Loucy (cell line): ENCODE measurements at regions not wholly inside any gene's neighbourhood (a gene's known extent, or its start where the extent isn't known, plus 50 kb on each side); places are given as distances from the start of the nearest gene placed in this dataset.

Experiments used
- H2AFZ ChIP-seq: fragments of 200-600 bp; sonication (generic); 2 replicates; pipeline ENCODE4 v1.6.0; 2016; ENCODE audit warnings: antibody characterized with exemption, mild to moderate bottlenecking, low read length, moderate library complexity
- H3F3A ChIP-seq: fragments of 200-600 bp; 2 replicates; pipeline ENCODE4 v1.6.0; 2016; ENCODE audit warnings: antibody characterized with exemption, low read depth, mild to moderate bottlenecking
- H3K27me3 ChIP-seq: fragments of 200-600 bp; sonication (generic); 2 replicates; pipeline ENCODE4 v1.6.1; 2014; ENCODE audit warnings: low read length, mild to moderate bottlenecking; ENCODE audit not compliant: insufficient read depth, poor library complexity, severe bottlenecking
- H3K36me3 ChIP-seq: fragments of 200-600 bp; sonication (generic); 2 replicates; pipeline ENCODE4 v1.6.1; 2016; ENCODE audit warnings: low read length; ENCODE audit not compliant: insufficient read depth
- H3K4me1 ChIP-seq: fragments of 200-600 bp; sonication (generic); 2 replicates; pipeline ENCODE4 v1.5.1; 2014; ENCODE audit warnings: low read length, mild to moderate bottlenecking; ENCODE audit not compliant: insufficient read depth, poor library complexity, severe bottlenecking
- H3K4me2 ChIP-seq: fragments of 200-600 bp; sonication (generic); 2 replicates; pipeline ENCODE4 v1.6.0; 2014; ENCODE audit warnings: antibody characterized with exemption, low read length, low read depth, mild to moderate bottlenecking; ENCODE audit not compliant: poor library complexity, severe bottlenecking
- H3K4me3 ChIP-seq: fragments of 200-600 bp; sonication (generic); 2 replicates; pipeline ENCODE4 v1.5.1; 2014; ENCODE audit warnings: low read length, mild to moderate bottlenecking, mixed read lengths; ENCODE audit not compliant: poor library complexity, severe bottlenecking
- H3K79me2 ChIP-seq: fragments of 200-600 bp; sonication (generic); 2 replicates; pipeline ENCODE4 v1.6.1; 2014; ENCODE audit warnings: low read length; ENCODE audit not compliant: insufficient read depth
- H3K9ac ChIP-seq: fragments of 200-600 bp; sonication (generic); 2 replicates; pipeline ENCODE4 v1.6.0; 2014; ENCODE audit warnings: mild to moderate bottlenecking, low read depth, low read length, moderate library complexity; ENCODE audit not compliant: poor library complexity, severe bottlenecking
- H3K9me2 ChIP-seq: fragments of 200-600 bp; sonication (generic); replicated peaks from 2 replicates; pipeline ENCODE4 v1.6.1; 2016; ENCODE audit warnings: low read depth, low read length, mixed read lengths
- H3K9me3 ChIP-seq: fragments of 200-600 bp; sonication (generic); 2 replicates; pipeline ENCODE4 v1.6.1; 2014; ENCODE audit warnings: mild to moderate bottlenecking, antibody characterized with exemption, low read length, low read depth; ENCODE audit not compliant: insufficient read depth
- H4K20me1 ChIP-seq: fragments of 200-600 bp; sonication (generic); 2 replicates; pipeline ENCODE4 v1.6.0; 2014; ENCODE audit warnings: antibody characterized with exemption, low read length, mild to moderate bottlenecking; ENCODE audit not compliant: insufficient read depth, poor library complexity, severe bottlenecking
- CTCF ChIP-seq: fragments of 200-600 bp; sonication (generic); conservative IDR thresholded peaks from 2 replicates; pipeline ENCODE4 v1.5.1; 2014; ENCODE audit warnings: mild to moderate bottlenecking, antibody characterized with exemption, low read length
- EZH2phosphoT487 ChIP-seq: fragments of 200-600 bp; IDR thresholded peaks from 2 replicates; pipeline ENCODE4 v1.6.1; 2018; ENCODE audit warnings: antibody characterized with exemption, mild to moderate bottlenecking, moderate library complexity, borderline replicate concordance

- no peaks in the 10 kb centered on the region for H3K27me3 ChIP-seq
- no peaks in the 10 kb centered on the region for H4K20me1 ChIP-seq
- H3K9me2 ChIP-seq = no peaks in the 10 kb centered on the region
- H3K36me3 ChIP-seq = no peaks in the 10 kb centered on the region
- H3K4me2 ChIP-seq = no peak overlapping the region
- no peak overlapping the region for H2AFZ ChIP-seq
- no peaks in the 10 kb centered on the region for H3K9me3 ChIP-seq
- no peaks in the 10 kb centered on the region for H3K79me2 ChIP-seq
- H3K4me1 ChIP-seq = no peaks in the 10 kb centered on the region
- H3K4me3 ChIP-seq = no peak overlapping the region
- TF ChIP-seq EZH2phosphoT487 = no peak
- no peak for TF ChIP-seq CTCF
- no peaks in the 10 kb centered on the region for H3F3A ChIP-seq
- H3K9ac ChIP-seq = no peak overlapping the region
Observed at GRCh38 chr13:88429862-88430261, 758.7 kb downstream of the SLITRK5 start.

- H3K79me2 ChIP-seq = no peaks in the 10 kb centered on the region
- H3K9me3 ChIP-seq = no peaks in the 10 kb centered on the region; the same call in 1 of the 2 replicates
- H3K36me3 ChIP-seq = no peaks in the 10 kb centered on the region
- no peaks in the 10 kb centered on the region for H3K9me2 ChIP-seq
- H3F3A ChIP-seq = no peaks in the 10 kb centered on the region
- no peaks in the 10 kb centered on the region for H4K20me1 ChIP-seq
- no peak overlapping the region for H3K4me3 ChIP-seq
- no peaks in the 10 kb centered on the region for H3K27me3 ChIP-seq
- TF ChIP-seq EZH2phosphoT487 (no peak), CTCF (no peak)
- H3K4me2 ChIP-seq = no peak overlapping the region
- no peak overlapping the region for H2AFZ ChIP-seq
- H3K4me1 ChIP-seq = no peaks in the 10 kb centered on the region
- no peak overlapping the region for H3K9ac ChIP-seq
Observed at GRCh38 chr13:88434953-88435352, 763.8 kb downstream of the SLITRK5 start.

GRCh38 chr13:88436974-88437373 lies 765.8 kb downstream of the SLITRK5 start:
- H3F3A ChIP-seq = no peaks in the 10 kb centered on the region
- H3K36me3 ChIP-seq = no peaks in the 10 kb centered on the region
- no peak overlapping the region for H3K4me3 ChIP-seq
- TF ChIP-seq EZH2phosphoT487 = no peak
- no peak for TF ChIP-seq CTCF
- H3K4me1 ChIP-seq = no peaks in the 10 kb centered on the region
- no peaks in the 10 kb centered on the region for H3K79me2 ChIP-seq
- H4K20me1 ChIP-seq = no peaks in the 10 kb centered on the region
- no peaks in the 10 kb centered on the region for H3K9me2 ChIP-seq
- no peak overlapping the region for H2AFZ ChIP-seq
- no peaks in the 10 kb centered on the region; the same call in 1 of the 2 replicates for H3K9me3 ChIP-seq
- no peak overlapping the region for H3K4me2 ChIP-seq
- H3K27me3 ChIP-seq = no peaks in the 10 kb centered on the region
- H3K9ac ChIP-seq = no peak overlapping the region
